DMS 273 treated with DMSO at 0.1 percent for 48 hours (cell line): ENCODE measurements at regions not wholly inside any gene's neighbourhood (a gene's known extent, or its start where the extent isn't known, plus 50 kb on each side); places are given as distances from the start of the nearest gene placed in this dataset.

ENCODE experiments used
- DNase-seq: peaks from one replicate; lab custom pipeline; 2025; lab: John Stamatoyannopoulos, UW

DNA sequence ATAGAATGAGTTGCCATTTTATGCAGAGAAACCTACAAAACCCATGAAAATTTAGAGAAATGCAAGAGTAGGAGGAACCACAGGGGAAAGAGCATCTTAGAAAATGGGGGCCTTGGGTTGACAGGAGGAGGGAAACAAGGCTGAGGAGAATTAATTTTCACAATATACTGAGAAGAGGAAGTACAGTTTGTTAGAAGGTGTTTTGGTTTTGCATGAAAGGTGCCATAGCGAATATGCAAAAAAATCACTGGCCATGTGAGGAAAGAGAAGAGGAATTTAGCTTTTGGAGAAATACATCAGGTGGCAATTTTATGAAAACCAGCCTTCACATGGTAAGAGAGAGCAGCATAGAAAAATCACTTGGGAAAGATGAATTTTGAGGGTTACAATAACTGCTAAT is 413.9 kb upstream of the C2CD4B start:
- DNase-seq, result no peak

DNA sequence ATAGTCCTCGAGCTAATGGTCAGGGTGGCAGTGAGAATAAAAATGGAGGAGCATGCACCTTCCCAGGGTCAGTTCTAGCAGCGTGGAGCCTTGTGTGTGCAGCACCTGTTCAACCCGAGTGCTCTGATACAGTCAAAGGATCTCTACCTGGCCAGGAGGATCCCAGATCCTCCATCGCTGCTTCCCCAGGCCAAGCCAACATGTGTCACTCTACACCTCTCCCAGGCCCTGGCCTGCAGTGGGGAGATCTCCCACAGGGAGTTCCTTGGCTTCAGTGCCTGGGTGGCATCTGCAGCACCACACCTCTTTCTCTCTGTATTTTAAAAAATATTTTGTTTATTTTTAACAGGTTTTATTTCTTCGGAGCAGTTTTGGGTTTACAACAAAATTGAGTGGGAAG is 414.8 kb upstream of the C2CD4B start:
- no peak for DNase-seq

DNA sequence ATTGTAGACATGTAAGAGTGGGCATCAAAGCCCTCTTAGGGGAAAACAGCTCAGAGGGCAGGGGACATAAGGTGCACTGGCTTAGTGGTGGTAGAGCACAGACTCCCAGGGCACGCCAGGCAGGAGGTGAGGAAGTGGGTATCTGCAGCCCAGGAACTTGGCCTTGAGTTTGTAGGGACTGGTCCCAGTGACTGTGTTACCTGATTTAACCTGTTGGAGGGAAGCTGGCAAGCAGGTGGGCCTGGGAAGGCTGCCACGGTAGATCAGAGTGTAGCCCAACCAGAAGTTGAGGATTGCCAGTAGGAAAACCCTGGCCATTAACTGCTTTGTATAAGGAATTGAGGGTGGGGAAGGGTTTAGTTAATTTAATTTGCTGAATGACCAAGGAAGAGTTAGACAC is 417.5 kb upstream of the C2CD4B start:
- no peak for DNase-seq

DNA sequence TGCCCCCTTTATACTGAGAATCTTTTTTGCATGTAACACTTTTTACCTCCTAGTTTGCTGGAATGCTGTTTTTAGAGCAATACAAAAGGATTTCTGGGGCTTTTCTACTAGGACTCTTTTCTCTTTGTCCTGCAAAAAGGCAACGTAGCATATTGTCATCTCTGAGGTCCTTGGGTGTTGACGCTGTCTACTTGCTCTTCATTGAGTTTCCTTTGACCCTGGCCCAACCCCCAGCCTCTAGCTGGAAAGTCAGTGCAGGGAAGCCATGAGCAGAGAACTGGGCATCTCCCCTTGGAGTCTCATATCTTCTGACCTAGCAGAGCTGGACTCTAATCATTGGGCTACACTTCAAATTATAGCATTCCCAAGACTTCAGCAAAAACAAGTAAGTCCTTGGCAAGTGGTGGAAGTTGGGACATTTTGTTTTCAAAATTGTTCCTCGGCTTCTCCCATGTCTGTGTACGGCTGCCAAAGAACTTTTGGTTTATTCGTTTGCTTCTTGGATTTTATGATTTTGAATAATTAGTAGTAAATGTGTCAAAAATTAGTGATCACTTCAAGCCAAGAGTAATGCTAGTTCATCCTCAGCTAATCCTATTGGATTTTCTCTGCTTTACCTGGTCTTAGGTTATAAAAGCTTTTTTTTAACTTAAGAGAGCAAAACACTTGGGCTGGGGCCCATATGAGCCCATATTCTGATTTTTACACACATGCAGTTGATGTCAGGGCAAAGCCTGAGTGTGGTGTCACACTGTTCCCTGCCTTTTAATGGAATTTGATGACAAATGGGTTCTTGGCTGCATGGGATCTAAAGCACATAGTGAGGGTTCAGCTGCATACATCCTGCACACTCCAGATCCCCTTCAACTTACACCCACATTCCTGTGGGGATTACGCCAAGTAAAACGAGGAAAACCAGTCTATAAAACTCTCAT is 419.5 kb upstream of the C2CD4B start:
- no peak for DNase-seq

DNA sequence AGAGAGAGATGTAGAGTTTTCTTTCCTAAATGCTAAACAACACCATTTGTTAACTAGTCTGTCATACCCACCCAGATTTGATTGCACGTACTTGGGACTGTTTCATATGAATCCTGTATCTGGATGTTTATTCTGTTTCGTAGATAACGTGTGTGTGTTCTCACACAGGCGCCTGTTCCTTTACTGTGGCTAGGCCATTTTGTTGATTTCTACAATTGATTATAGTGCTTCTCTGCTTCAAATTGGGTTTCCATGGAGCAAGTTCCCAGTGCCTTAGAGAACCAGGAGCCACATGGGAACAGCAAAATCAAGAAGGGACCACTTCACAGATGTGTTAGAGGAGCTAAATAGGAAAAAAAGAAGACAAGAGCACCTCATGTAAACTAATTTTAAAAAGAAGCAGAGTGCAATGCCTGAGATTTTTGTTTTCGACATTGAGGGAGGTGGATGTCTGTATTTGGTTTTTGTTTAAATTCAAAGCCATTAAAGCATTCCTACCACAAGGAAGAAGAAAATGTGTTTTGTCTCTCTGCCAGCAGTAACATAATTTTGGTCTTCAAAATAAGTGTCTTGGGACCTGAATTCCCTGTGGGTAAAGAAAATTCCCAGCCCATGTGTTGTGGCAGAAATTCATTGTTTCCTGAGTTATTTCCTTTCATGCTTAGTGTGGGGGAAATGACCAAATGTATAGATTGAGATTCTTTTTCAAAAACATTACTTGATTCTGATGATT is 424.0 kb upstream of the C2CD4B start:
- no peak for DNase-seq

DNA sequence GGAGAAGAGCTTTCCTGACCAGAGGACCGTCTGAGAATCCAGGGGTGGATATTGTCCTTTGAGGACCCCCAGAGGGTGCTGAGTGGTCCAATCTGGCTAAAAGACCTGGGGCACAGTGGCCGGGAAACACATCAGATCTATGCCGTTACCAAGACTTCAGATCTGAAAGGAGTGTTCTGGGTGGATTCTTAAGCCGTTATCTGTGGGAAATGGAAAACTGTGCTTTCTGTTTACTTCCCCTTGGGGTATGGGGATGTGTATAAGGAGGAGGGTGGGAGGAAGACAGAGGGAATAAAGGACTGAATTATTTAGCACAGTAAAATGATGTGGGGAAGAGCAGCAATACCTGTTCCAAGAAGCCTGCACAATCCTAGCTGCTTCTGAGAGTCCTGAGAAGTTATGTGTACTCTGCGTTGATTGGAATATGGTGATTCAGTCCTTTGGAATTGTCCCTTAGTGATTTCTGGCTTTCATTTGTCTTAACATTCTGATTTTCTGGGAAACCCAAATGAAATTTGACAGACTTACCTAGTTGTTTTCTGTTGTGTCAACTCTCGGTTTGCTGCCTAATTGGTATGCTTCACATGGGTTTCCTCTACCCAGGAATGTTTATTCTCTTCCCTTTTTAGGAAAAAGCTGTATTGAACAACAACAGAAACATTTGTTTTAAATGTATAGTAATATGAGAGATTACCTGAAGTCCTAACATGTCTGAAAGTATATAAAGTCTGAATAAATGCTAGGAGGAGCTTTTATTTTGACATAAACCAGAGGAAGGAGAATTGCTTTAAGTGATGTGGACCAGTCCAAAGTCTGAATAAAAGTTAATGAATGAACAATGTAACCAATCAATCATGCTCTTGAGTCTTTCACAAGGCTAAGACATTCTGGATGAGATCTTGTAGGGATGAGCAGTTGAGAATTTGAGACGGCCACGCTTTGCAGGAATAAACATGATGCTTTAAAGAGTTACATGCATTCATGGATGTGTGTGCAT is 427.1 kb upstream of the C2CD4B start:
- DNase-seq, result no peak

DNA sequence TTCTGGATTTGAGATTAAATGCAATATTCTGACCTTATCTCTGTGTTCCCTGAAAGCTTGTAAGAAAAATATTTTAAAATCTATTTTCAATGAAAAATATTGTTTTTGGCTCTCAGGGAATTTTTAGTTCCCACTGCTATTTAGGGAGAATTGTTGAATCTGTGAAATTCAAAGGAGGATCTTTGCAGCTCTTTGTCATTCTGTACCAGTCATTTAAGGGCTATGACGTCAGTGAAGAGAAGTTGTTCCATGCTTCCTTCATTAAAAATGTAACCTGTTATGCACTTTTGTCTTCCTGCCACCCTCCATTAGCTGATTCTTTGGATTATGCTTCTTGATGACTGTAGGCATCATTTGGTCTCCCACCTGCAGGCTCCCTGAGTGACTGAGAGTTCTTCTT is 427.8 kb upstream of the C2CD4B start:
- no peak for DNase-seq

DNA sequence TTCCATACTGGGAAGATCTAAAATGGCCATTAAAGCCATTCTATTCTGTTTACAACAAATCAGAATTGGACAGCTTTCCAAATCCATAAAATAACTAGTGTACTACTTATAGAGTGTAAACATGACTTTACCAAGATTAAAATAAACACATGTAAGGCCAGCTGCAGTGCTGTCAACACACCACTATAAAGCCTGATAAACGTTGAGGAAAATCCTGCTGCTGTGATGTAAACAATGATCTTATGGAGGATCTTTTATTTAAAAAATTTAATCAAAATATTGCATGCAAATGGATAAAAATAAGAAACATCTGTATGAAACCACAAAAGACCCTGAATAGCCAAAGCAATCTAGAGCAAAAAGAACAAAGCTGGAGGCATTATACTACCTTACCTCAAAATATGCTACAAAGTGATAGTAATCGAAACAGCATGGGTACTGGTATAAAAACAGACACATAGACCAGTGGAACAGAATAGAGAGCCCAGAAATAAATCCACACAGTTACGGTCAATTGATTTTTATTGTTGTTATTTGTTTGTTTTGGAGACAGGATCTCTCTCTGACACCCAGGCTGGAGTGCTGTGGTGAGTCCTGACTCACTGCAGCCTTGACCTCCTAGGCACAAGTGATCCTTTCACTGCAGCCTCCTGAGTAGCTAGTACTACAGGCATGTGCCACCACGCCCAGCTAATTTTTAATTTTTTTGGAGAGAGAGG is 428.8 kb upstream of the C2CD4B start:
- no peak for DNase-seq

DNA sequence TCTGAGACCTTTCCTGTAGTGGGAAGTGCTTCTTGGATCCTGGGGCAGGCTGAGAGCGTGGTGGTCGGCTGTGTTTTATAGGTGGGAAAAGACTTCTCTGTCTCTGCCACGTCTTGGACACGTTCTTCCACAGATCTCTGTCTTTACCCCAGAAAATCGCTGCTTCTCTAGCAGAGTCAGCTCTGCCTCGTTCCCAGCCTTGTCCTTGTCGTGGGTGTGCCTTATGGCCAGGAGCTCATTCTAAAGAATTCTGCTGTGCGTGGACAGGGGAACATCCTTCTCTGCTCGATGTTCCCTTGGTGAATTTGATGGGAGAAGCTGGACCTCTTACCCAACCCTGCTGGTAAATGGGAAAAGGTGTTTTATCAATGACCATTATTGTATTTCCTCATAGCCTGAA is 433.1 kb upstream of the C2CD4B start:
- no peak for DNase-seq

DNA sequence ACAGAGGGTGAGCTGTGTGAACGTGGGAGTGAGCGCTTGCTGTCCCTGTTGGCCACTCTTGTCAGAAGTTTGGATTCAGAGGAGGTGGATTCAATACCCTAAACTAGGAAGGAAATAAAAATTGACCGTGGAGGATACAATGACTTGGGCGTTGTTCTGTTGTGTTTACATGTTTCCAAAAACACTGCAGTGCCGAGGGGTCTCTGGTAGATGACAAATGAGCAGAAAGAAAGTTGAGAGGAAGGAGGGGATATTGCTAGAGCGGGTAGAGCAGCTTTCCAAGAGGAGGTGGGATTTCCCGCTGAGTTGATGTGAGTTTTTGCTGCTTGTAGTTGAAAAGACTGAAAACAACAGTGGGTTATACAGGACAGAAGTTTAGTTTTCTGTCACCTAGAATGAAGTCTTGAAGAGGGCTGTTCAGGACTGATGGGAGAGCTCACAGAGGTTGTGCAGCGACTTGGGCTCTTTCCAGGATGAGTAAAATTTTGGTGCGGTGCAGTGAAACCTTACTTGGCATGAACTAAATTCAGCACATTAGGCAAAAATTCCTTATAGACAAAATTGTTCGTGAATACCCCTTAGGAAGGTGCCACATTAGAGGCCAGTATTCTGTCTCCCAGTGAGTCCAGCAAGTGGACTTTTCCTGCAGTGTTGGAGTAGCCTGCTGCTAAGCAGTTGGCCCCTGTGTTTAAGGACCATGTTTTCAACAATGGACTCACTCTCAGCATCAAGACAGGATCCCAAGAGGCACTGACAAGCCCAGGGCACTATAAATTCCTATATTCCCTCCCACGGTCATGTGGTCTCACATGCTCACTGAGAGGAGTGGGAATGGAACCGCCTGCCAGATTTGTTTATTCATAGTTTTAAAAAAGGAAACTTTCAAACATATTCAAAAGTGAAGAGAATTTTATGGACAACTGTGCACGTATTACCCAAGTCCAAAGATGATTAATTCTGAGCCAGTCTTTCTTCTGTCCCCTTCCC is 435.0 kb upstream of the C2CD4B start:
- DNase-seq, result no peak

DNA sequence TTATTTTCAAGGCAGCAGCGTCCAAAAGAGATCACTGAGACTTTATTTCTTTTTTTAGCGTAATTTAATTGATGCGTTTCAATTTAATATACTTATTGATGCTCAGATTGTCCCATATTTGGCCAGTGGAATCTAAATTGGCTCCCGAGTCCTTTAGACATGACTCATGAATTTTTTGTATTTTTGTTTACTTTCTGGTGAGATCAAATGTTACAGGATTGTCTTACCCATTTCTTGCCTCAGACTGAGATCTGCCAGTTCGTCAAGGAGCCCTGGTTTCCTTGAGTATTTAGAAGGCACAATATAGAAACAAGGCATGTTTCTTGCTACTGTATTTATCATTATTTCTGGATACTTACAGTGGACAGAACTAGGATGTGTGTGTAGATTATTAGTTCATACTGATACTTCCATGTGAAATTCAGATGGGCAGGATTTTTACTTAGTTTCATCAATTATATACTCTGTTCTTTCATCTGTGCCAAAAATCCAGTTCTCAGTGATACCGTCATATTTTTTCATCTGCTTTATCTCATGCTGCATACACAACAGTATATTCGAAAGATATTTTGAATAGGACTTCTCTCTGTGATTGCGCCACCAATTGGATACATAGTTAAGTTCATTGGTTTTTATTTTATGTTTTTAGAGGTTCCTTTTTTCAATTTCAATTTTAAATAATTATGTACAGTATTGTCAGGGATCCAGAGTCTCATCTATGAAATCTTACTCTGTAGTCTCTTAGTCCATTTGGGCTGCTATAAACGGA is 436.9 kb upstream of the C2CD4B start:
- no peak for DNase-seq

DNA sequence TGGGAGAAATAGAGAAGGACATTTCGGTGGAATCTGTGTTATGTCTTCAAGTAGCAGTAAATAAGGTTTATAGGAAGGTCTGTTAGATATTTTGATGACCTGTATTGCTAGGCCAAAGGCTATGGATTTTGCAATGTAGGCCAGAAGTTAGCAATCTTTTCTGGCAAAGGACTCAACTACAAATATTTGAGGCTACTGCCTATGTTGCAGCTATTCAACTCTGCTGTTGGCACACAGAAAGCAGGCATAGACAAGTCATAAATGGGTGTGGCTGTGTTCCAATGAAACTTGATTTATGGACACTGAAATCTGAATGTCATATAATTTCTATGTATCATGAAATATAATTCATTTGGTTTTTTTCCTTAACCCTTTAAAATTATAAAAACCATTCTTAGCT is 438.7 kb upstream of the C2CD4B start:
- no peak for DNase-seq

DNA sequence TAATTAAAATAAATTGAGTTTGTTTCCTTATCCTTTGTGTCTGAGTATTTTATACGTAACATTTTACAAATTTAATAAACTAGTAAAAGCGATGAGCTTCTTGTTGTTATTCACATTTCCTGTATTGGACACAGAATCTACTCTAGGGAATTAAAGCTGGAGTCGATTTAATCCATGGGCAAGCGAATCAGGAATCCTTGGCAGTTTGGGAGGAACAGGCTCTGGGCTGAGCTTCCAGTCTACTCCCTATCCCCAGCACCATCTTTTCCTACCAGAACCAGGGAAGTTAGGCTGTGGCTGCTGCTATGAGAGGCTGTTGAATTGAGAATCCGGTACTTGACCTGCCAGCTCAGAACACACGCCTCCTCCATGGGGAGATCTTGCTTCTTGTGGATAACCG is 437.3 kb upstream of the TPM1 start:
- no peak for DNase-seq

DNA sequence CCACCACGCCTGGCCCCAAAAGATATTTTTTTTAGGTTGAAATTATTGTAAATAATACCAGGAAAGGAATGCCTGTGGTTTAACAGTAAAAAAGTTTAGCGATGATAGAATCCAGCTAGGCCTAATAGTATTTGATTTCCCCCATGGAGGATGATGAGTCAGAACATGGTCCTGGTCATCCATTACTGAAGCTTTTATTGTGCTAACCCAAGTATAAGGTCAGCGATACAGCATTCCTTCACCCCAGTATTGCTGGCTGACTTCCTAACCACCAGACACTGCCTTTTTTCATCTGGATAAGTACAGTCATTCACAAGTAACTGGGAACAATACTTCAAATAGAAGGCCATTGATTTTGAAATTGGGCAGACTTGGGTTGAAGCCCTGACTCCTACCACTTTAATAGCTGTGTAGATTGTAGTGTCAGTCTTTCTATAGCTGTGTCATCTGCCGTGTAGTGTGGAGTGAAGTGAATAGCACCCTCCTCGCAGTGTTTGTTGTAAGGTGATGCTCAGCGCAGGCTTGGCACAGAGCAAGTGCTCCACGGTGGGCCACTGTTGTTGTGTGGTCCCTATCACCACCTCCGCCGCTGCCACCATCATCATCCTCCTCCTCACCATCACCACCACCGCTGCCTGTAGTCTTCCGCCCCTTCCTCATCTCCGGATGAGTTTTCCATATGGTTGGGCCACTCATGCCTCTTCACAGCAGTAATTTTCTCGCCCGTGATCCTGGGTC is 436.0 kb upstream of the TPM1 start:
- DNase-seq, result no peak

DNA sequence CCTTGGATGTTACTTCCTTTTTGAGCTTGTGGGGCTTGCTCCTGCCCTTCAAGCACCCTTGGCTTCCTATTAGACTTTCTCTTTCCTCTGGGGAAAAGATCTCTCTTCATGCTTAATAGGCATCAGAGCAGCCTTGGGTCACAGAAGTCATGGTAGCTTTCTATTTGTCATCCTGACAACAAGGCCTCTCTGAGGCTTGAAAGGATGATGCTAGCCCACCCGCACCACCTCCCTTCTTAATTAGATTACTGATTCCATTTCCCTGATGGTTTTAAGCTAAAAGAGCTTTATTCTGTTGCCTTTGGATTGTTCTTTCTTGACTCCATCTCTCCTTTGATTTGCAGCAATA is 435.5 kb upstream of the TPM1 start:
- DNase-seq, result no peak

DNA sequence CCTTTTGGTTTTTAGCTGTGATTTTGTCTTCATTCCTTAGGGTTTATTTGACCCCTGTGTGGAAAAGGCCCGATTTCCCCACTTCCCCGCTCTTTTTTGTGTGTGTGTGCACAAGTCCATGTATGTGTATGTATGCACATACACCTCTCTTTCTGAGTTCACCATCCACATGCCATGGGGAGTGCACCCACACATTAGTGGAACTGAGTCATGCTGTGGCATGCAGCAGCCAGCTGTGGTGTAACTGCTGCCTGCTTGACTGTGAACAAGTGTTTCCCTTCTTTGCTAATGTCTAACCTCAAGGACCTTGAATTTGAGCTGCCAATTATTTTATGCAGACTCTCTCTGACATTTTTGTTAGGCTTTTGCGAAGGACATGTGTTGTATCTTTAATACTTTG is 434.9 kb upstream of the TPM1 start:
- DNase-seq, result no peak

DNA sequence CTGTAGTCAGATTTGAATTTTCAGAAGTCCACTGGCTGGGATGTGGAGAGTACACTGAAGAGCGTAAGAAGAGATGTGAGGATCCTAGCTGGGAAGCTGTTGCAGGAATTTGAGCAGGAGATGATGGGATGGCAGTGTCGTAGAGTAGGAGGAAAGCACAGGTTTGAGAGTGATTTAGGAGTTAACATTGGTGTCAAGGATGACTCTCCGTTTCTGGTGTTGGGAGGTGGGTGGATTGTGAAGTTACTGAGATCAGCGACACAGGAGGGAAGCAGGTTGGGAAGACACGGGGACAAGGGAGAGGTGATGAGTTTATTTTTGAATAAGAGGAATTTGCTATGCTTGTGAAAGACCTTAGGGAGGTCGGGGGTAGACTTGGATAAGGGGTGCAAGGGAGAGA is 434.2 kb upstream of the TPM1 start:
- no peak for DNase-seq

DNA sequence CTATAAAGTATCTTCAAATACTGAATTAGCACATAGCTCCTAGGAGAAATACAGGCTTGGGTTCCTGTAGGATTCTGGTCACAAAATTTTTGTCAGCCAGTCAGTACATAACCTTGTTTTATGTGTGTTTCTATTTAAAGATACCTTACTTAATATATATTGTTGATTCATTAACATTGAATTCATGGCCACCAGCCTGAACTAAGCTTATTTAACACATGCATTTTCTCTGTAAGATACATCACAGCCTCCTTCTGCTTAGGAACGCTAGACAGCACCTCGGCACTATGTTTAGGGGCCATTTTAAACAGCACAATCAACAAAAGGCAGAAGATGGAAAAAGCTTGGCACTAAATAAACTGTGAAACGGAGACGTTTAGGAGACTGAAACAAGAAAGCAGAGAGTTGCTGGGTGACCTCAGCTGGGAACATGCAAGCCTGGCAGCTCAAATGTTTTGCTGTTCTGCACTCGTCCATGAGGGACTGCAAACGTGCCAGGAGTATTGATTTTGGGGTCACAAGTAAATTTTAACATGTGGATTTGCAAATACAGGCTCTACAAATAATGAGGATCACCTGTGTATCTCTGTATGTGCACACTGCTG is 432.2 kb upstream of the TPM1 start:
- no peak for DNase-seq

DNA sequence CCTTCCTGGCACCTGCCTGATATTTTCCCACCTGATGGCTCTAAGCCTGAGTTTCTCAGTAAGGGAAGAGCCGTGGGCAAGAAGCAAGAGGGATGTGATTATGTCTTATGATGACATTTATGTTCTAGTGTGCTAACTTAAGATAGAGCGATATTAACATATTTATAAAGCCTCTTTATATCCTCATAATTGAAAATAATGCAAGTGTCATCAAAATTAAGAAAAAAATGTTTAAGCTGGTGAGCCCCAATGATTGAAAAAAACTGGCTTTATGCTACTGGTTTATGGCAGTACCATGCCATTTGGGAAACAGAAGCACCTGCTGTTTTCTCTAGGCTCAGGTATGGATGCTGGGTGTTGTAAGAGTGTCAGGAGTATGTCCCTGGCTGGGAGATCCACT is 431.5 kb upstream of the TPM1 start:
- DNase-seq, result no peak
